Left renal cortex interstitium (tissue), 4 donors: ENCODE measurements at regions not wholly inside any gene's neighbourhood (a gene's known extent, or its start where the extent isn't known, plus 50 kb on each side); places are given as distances from the start of the nearest gene placed in this dataset.
"Not testable (repeated sequence)": the region's sequence is repeated elsewhere in the genome, so short reads cannot be mapped to it uniquely, and the experiment has no call there.

ENCODE experiments used
- DNase-seq, 4 donors: peaks; one replicate each; pipeline ENCODE4 v3.0.0-alpha.2; 2013; ENCODE audit warnings: low read depth in 4 of 4, low spot score in 2 of 4, missing footprints in 1 of 4

- not testable (repeated sequence) for DNase-seq
Observed at GRCh38 chr18:7178568-7178967, 52.3 kb upstream of the LRRC30 start.

- peak; percentile 17 to 60 (median 28) for DNase-seq
Observed at GRCh38 chr18:7177116-7177744, 53.7 kb upstream of the LRRC30 start.

GRCh38 chr18:7174344-7175095, 56.4 kb upstream of the LRRC30 start:
- no peak for DNase-seq

GRCh38 chr18:7173216-7173615, 55.6 kb upstream of the LAMA1 start:
- no peak for DNase-seq

- DNase-seq = no peak
Observed at GRCh38 chr18:7172611-7173010, 55.0 kb upstream of the LAMA1 start.

- no peak for DNase-seq
Observed at GRCh38 chr18:7170292-7170691, 52.7 kb upstream of the LAMA1 start.

GRCh38 chr18:7169601-7170000, 52.0 kb upstream of the LAMA1 start:
- no peak for DNase-seq

- DNase-seq = no peak
Observed at GRCh38 chr18:7168408-7168807, 50.8 kb upstream of the LAMA1 start.
